ENCODE measurements at regions not wholly inside any gene's neighbourhood (a gene's known extent, or its start where the extent isn't known, plus 50 kb on each side); places are given as distances from the start of the nearest gene placed in this dataset.

- no peak for TF ChIP-seq ARID4B (CRISPR knock-in tag; IDR thresholded peaks at IDR 0.05; ENCODE audit: borderline replicate concordance)
- TF ChIP-seq GTF2I (CRISPR knock-in tag; conservative IDR thresholded peaks at IDR 0.05), result no peak
These were observed 100.4 kb upstream of the RND3 start (continued) for GRCh38 chr2:150587547-150588505.

- Mint-ChIP-seq H3K4me1 (peaks cover 22% of the 10 kb centered on the region), H3K9me3 (peaks cover 14% of the 10 kb centered on the region), H3K4me3 (no peak overlapping the region), H3K36me3 (no peaks in the 10 kb centered on the region), H3K27me3 (ENCODE audit: low read depth) (no peaks in the 10 kb centered on the region), H3K27ac (no peak overlapping the region)
- DNase-seq (ENCODE audit: low spot score), result no peak
- no peak for ATAC-seq
- POLR2A ChIA-PET, result no interaction called here
- CTCF ChIA-PET, result interaction anchor here (1.6 kb wide), 1 partner anchor 39 kb away, joined by 7 read pairs; no protein-coding TSS in a partner anchor
- TF ChIP-seq ZNF281 (CRISPR knock-in tag; IDR thresholded peaks at IDR 0.05) (no peak), ZBTB21 (CRISPR knock-in tag; IDR thresholded peaks at IDR 0.05; ENCODE audit: borderline replicate concordance) (no peak), AR (CRISPR knock-in tag; IDR thresholded peaks at IDR 0.05) (no peak), IRF1 (CRISPR knock-in tag; IDR thresholded peaks at IDR 0.05) (no peak), PRDM15 (CRISPR knock-in tag; IDR thresholded peaks at IDR 0.05) (no peak), ATF6 (CRISPR knock-in tag; IDR thresholded peaks at IDR 0.05) (no peak), ATF3 (CRISPR knock-in tag; conservative IDR thresholded peaks at IDR 0.05) (no peak), ERG (CRISPR knock-in tag; IDR thresholded peaks at IDR 0.05) (no peak)
These were observed 99.4 kb upstream of the RND3 start for GRCh38 chr2:150586858-150587257.

Measured in WTC11 (cell line).